Stomach (tissue), 8 donors: ENCODE measurements at regions not wholly inside any gene's neighbourhood (a gene's known extent, or its start where the extent isn't known, plus 50 kb on each side); places are given as distances from the start of the nearest gene placed in this dataset.

Source experiments
- DNase-seq, 2 donors: peaks; one replicate each; pipeline versions ENCODE4 v3.0.0 to v3.0.0-alpha.2; 2013 to 2019
- H3K27ac ChIP-seq, 5 donors: fragments of 200-600 bp in 4 of 5; sonication (generic) in 4 of 5; one replicate each; pipeline ENCODE4 v1.5.1; 2013 to 2019; ENCODE audit warnings: mild to moderate bottlenecking in 1 of 5, moderate library complexity in 1 of 5
- H3K27me3 ChIP-seq, 3 donors: fragments of 200-600 bp; sonication (generic); one replicate each; pipeline ENCODE4 v1.5.1; 2017 to 2019; ENCODE audit warnings: mixed run types in 1 of 3
- H3K36me3 ChIP-seq, 4 donors: fragments of 200-600 bp; sonication (generic); 1 replicate in 3 of 4; 2 replicates in 1 of 4; pipeline ENCODE4 v1.5.1; 2016 to 2019
- H3K4me1 ChIP-seq, 4 donors: fragments of 200-600 bp; sonication (generic); one replicate each; pipeline ENCODE4 v1.5.1; 2016 to 2019
- H3K4me3 ChIP-seq, 4 donors: fragments of 200-600 bp; sonication (generic) in 3 of 4; one replicate each; pipeline ENCODE4 v1.5.1; 2016 to 2019; ENCODE audit warnings: mild to moderate bottlenecking in 1 of 4
- H3K9me3 ChIP-seq, 4 donors: fragments of 200-600 bp; sonication (generic); one replicate each; pipeline ENCODE4 v1.5.1; 2016 to 2019
- CTCF ChIP-seq, 7 experiments: fragments of 450-650 bp in 4 of 7; fragments of 200-600 bp in 3 of 7; sonication (generic) in 3 of 7; IDR thresholded peaks; one replicate each; pipeline ENCODE4 v1.5.1; 2016 to 2019; ENCODE audit warnings: antibody characterized with exemption in 7 of 7, control low read depth in 2 of 7, mild to moderate bottlenecking in 1 of 7
- EP300 ChIP-seq: sonication (generic); formaldehyde crosslinking; IDR thresholded peaks from one replicate; pipeline ENCODE4 v1.6.1; 2017; ENCODE audit warnings: antibody characterized with exemption
- POLR2A ChIP-seq, 4 donors: fragments of 450-650 bp; IDR thresholded peaks; one replicate each; pipeline ENCODE4 v1.6.1; 2016; ENCODE audit warnings: antibody characterized with exemption in 4 of 4, control low read depth in 2 of 4, mild to moderate bottlenecking in 1 of 4, moderate library complexity in 1 of 4
- POLR2AphosphoS5 ChIP-seq, 3 donors: sonication (generic); formaldehyde crosslinking; IDR thresholded peaks; one replicate each; pipeline ENCODE4 v1.6.1; 2016; ENCODE audit warnings: antibody characterized with exemption in 3 of 3
- WGBS, 5 donors: extraction: QIAGEN DNeasy Blood & Tissue Kit in 3 of 5; methylation state at CpG; one replicate each; pipeline versions ENCODE4 v1.1.5 to v1.1.7; 2013 to 2018; 5-methylcytosine and 5-hydroxymethylcytosine counted together
- intact Hi-C: fragments of 100-400 bp; cut with DNase I; formaldehyde crosslinking; loops from one replicate; pipeline ENCODE4 v1.15.1; 2023; ENCODE audit warnings: low total_unique reads
- donor health status: healthy with polysubstance abuse.
- donor health status: Bipolar disorder and iron deficiency.
- donor health status: healthy.

- Histone ChIP-seq H3K9me3 (no peaks in the 10 kb centered on the region), H3K27ac (peak overlapping the region in 4 of 5 donors; percentile 17 to 66 (median 34)), H3K4me1 (peaks cover 11 to 20% (median 16%) of the 10 kb centered on the region in 4 donors), H3K36me3 (no peaks in the 10 kb centered on the region), H3K27me3 (no peaks in the 10 kb centered on the region), H3K4me3 (peak overlapping the region; percentile 38 to 49 (median 39))
- WGBS, 5 donors: 56 to 70% (median 58%) methylated on average over 6 of the region's 6 CpGs
- TF ChIP-seq CTCF (IDR thresholded peaks at IDR 0.05) (no peak), EP300 (no peak), POLR2A (IDR thresholded peaks at IDR 0.05) (no peak), POLR2AphosphoS5 (IDR thresholded peaks at IDR 0.05) (no peak)
- intact Hi-C loops: no loop called here
- DNase-seq: no peak
Observed at GRCh38 chr15:67968564-67968963, 85.6 kb upstream of the PIAS1 start.

- H3K36me3 ChIP-seq: no peaks in the 10 kb centered on the region
- H3K27ac ChIP-seq: peak overlapping the region in 1 of 5 donors; percentile 66
- peaks cover 11 to 20% (median 16%) of the 10 kb centered on the region in 4 donors for H3K4me1 ChIP-seq
- TF ChIP-seq POLR2A (IDR thresholded peaks at IDR 0.05): no peak
- no peak for TF ChIP-seq CTCF (IDR thresholded peaks at IDR 0.05)
- no peak for TF ChIP-seq POLR2AphosphoS5 (IDR thresholded peaks at IDR 0.05)
- no peak for TF ChIP-seq EP300
- H3K4me3 ChIP-seq: no peak overlapping the region
- no peaks in the 10 kb centered on the region for H3K27me3 ChIP-seq
- 52 to 82% (median 74%) methylated on average over 3 of the region's 3 CpGs for WGBS, 5 donors
- H3K9me3 ChIP-seq: no peaks in the 10 kb centered on the region
- no peak for DNase-seq
- intact Hi-C loops: no loop called here
Observed at GRCh38 chr15:67968966-67969365, 85.1 kb upstream of the PIAS1 start.

GRCh38 chr15:67969892-67970291 lies 84.2 kb upstream of the PIAS1 start:
- intact Hi-C loops: no loop called here

GRCh38 chr15:67972377-67972776 lies 81.7 kb upstream of the PIAS1 start:
- Histone ChIP-seq H3K36me3 (no peaks in the 10 kb centered on the region), H3K27me3 (no peaks in the 10 kb centered on the region), H3K9me3 (no peaks in the 10 kb centered on the region), H3K4me1 (peaks cover 11 to 20% (median 16%) of the 10 kb centered on the region in 4 donors), H3K4me3 (no peak overlapping the region), H3K27ac (no peak overlapping the region)
- DNase-seq: no peak
- 29 to 55% (median 47%) methylated on average over 4 of the region's 4 CpGs for WGBS, 5 donors
- TF ChIP-seq EP300 (no peak), POLR2AphosphoS5 (IDR thresholded peaks at IDR 0.05) (no peak), POLR2A (IDR thresholded peaks at IDR 0.05) (no peak), CTCF (IDR thresholded peaks at IDR 0.05) (no peak)
- intact Hi-C loops: no loop called here

More at GRCh38 chr15:67969892-67970291, 84.2 kb upstream of the PIAS1 start:
- WGBS, 5 donors: 70 to 92% (median 89%) methylated on average over 3 of the region's 3 CpGs
- no peaks in the 10 kb centered on the region for H3K27me3 ChIP-seq
- no peak overlapping the region for H3K27ac ChIP-seq
- no peak overlapping the region for H3K4me3 ChIP-seq
- TF ChIP-seq EP300: no peak
- no peak for TF ChIP-seq POLR2A (IDR thresholded peaks at IDR 0.05)
- no peak for TF ChIP-seq POLR2AphosphoS5 (IDR thresholded peaks at IDR 0.05)
- no peak for TF ChIP-seq CTCF (IDR thresholded peaks at IDR 0.05)
- no peak for DNase-seq
- peaks cover 11 to 20% (median 16%) of the 10 kb centered on the region in 4 donors for H3K4me1 ChIP-seq
- H3K9me3 ChIP-seq: no peaks in the 10 kb centered on the region
- H3K36me3 ChIP-seq: no peaks in the 10 kb centered on the region
